IMR-90 (cell line): ENCODE measurements at regions not wholly inside any gene's neighbourhood (a gene's known extent, or its start where the extent isn't known, plus 50 kb on each side); places are given as distances from the start of the nearest gene placed in this dataset.

Experiments used
- ATAC-seq: fragments of 200-7000 bp; cut with Tn5 transposase; 2 replicates; pipeline ENCODE4 v1.9.1; 2020; ENCODE audit warnings: low read depth, mild to moderate bottlenecking, moderate library complexity
- BruUV-seq: library from RNA; stranded (reverse); fragments of 400-500 nt; replicated peaks from 2 replicates; lab custom pipeline; 2021; lab: Mats Ljungman, UMichigan
- CTCF ChIA-PET: fragments of 300-600 bp; formaldehyde crosslinking; extraction: SDS; loops from one replicate; lab custom pipeline; 2021; ENCODE audit warnings: antibody characterized with exemption; lab: Yijun Ruan, JAX
- POLR2A ChIA-PET: fragments of 300-600 bp; sonication (Branson Sonifier 250); formaldehyde crosslinking; loops from one replicate; lab custom pipeline; 2022; ENCODE audit warnings: antibody characterized with exemption; ENCODE audit not compliant: unreplicated experiment; lab: Charles Lee
- DNase-seq: peaks from one replicate; pipeline ENCODE4 v3.0.0; 2013
- H2AFZ ChIP-seq: replicated peaks from 2 replicates; pipeline ENCODE3; 2013; ENCODE audit warnings: low read length, mild to moderate bottlenecking; ENCODE audit not compliant: poor library complexity
- H2AK5ac ChIP-seq: 2 replicates; pipeline ENCODE4 v1.6.1; 2013; ENCODE audit warnings: low read depth, low read length, inconsistent platforms
- H2AK9ac ChIP-seq: replicated peaks from 2 replicates; pipeline ENCODE3; 2013; ENCODE audit warnings: mild to moderate bottlenecking, low read depth, low read length, moderate library complexity; ENCODE audit not compliant: poor library complexity
- H2BK120ac ChIP-seq: 2 replicates; pipeline ENCODE4 v1.6.1; 2013; ENCODE audit warnings: low read depth, low read length, inconsistent platforms
- H2BK15ac ChIP-seq: 3 replicates; pipeline ENCODE4 v1.6.1; 2013; ENCODE audit warnings: low read depth, low read length, inconsistent platforms
- H2BK20ac ChIP-seq: 2 replicates; pipeline ENCODE4 v1.6.1; 2013; ENCODE audit warnings: low read depth, mild to moderate bottlenecking, inconsistent platforms, low read length, moderate library complexity
- H2BK5ac ChIP-seq: 2 replicates; pipeline ENCODE4 v1.6.1; 2013; ENCODE audit warnings: mild to moderate bottlenecking, low read depth, low read length, inconsistent platforms; ENCODE audit not compliant: poor library complexity, severe bottlenecking
- H3K14ac ChIP-seq: replicated peaks from 2 replicates; pipeline ENCODE4 v1.6.1; 2013; ENCODE audit warnings: low read depth, low read length, inconsistent platforms
- H3K18ac ChIP-seq: 2 replicates; pipeline ENCODE4 v1.6.1; 2013; ENCODE audit warnings: low read depth, low read length, control low read depth
- H3K23ac ChIP-seq: 2 replicates; pipeline ENCODE4 v1.6.1; 2013; ENCODE audit warnings: low read depth, low read length, inconsistent platforms
- H3K27ac ChIP-seq: 2 replicates; pipeline ENCODE4 v1.5.1; 2013; ENCODE audit warnings: mild to moderate bottlenecking, control low read depth, low read length; ENCODE audit not compliant: insufficient read depth
- H3K27me3 ChIP-seq: 2 replicates; pipeline ENCODE4 v1.6.1; 2013; ENCODE audit warnings: low read length; ENCODE audit not compliant: control insufficient read depth, insufficient read depth
- H3K36me3 ChIP-seq: 2 replicates; pipeline ENCODE4 v1.6.1; 2013; ENCODE audit warnings: low read length, mixed read lengths; ENCODE audit not compliant: control insufficient read depth, insufficient read depth
- H3K4ac ChIP-seq: 2 replicates; pipeline ENCODE4 v1.6.1; 2013; ENCODE audit warnings: low read depth, low read length, inconsistent platforms
- H3K4me1 ChIP-seq: 2 replicates; pipeline ENCODE4 v1.6.1; 2013; ENCODE audit warnings: low read length, mixed read lengths; ENCODE audit not compliant: control insufficient read depth, insufficient read depth
- H3K4me2 ChIP-seq: 2 replicates; pipeline ENCODE4 v1.6.1; 2013; ENCODE audit warnings: low read depth, mild to moderate bottlenecking, control low read depth, low read length, moderate library complexity
- H3K4me3 ChIP-seq: 2 replicates; pipeline ENCODE4 v1.5.1; 2013; ENCODE audit warnings: low read depth, mild to moderate bottlenecking, control low read depth, low read length, moderate library complexity; ENCODE audit not compliant: insufficient read depth
- H3K56ac ChIP-seq: 2 replicates; pipeline ENCODE4 v1.6.1; 2013; ENCODE audit warnings: low read length, inconsistent platforms; ENCODE audit not compliant: insufficient read depth; ENCODE audit errors: extremely low read depth
- H3K79me1 ChIP-seq, 2 experiments: 2 replicates each; pipeline ENCODE4 v1.6.1; 2013; ENCODE audit warnings: low read length in 2 of 2, inconsistent platforms in 1 of 2, low read depth in 1 of 2
- H3K9ac ChIP-seq: 2 replicates; pipeline ENCODE4 v1.6.1; 2013; ENCODE audit warnings: low read depth, low read length, control low read depth
- H3K9me1 ChIP-seq: 2 replicates; pipeline ENCODE4 v1.6.1; 2013; ENCODE audit warnings: low read length, inconsistent platforms; ENCODE audit not compliant: insufficient read depth
- H3K9me3 ChIP-seq: 2 replicates; pipeline ENCODE4 v1.6.1; 2013; ENCODE audit warnings: low read length; ENCODE audit not compliant: control insufficient read depth, insufficient read depth
- H4K20me1 ChIP-seq: 2 replicates; pipeline ENCODE4 v1.6.1; 2013; ENCODE audit warnings: low read length, inconsistent platforms; ENCODE audit not compliant: insufficient read depth
- H4K5ac ChIP-seq: 2 replicates; pipeline ENCODE4 v1.6.1; 2013; ENCODE audit warnings: mild to moderate bottlenecking, low read depth, low read length, control low read depth
- H4K8ac ChIP-seq, 2 experiments: 2 replicates each; pipeline ENCODE4 v1.6.1; 2013; ENCODE audit warnings: low read depth in 2 of 2, low read length in 2 of 2, control low read depth in 1 of 2, inconsistent platforms in 1 of 2
- H4K91ac ChIP-seq: 2 replicates; pipeline ENCODE4 v1.6.1; 2013; ENCODE audit warnings: low read depth, low read length, inconsistent platforms; ENCODE audit not compliant: insufficient read depth
- BHLHE40 ChIP-seq: fragments of 150-350 bp; IDR thresholded peaks from 2 replicates; pipeline ENCODE4 v1.6.1; 2016; ENCODE audit warnings: mild to moderate bottlenecking, low read depth, low read length
- CEBPB ChIP-seq: IDR thresholded peaks from 2 replicates; pipeline ENCODE4 v1.6.1; 2012; ENCODE audit warnings: low read depth, low read length, improper control_type of control experiment
- CHD1 ChIP-seq: IDR thresholded peaks from 2 replicates; pipeline ENCODE4 v1.6.1; 2012; ENCODE audit warnings: low read depth, low read length, improper control_type of control experiment
- FOS ChIP-seq: fragments of 150-350 bp; IDR thresholded peaks from 2 replicates; pipeline ENCODE4 v1.6.1; 2016; ENCODE audit warnings: low read depth, low read length
- MAFK ChIP-seq: IDR thresholded peaks from 2 replicates; pipeline ENCODE4 v1.6.1; 2012; ENCODE audit warnings: low read depth, low read length, improper control_type of control experiment
- MAZ ChIP-seq: IDR thresholded peaks from 2 replicates; pipeline ENCODE4 v1.6.1; 2012; ENCODE audit warnings: low read depth, mild to moderate bottlenecking, low read length, improper control_type of control experiment, moderate library complexity, borderline replicate concordance
- MXI1 ChIP-seq: IDR thresholded peaks from 2 replicates; pipeline ENCODE4 v1.6.1; 2012; ENCODE audit warnings: low read depth, mild to moderate bottlenecking, low read length, moderate library complexity, borderline replicate concordance
- NFE2L2 ChIP-seq: fragments of 150-350 bp; IDR thresholded peaks from 2 replicates; pipeline ENCODE4 v1.6.1; 2016; ENCODE audit warnings: low read depth, mild to moderate bottlenecking, low read length
- POLR2A ChIP-seq: IDR thresholded peaks from 2 replicates; pipeline ENCODE4 v1.6.1; 2012; ENCODE audit warnings: mild to moderate bottlenecking, low read depth, low read length
- RAD21 ChIP-seq: IDR thresholded peaks from 2 replicates; pipeline ENCODE4 v1.6.1; 2012; ENCODE audit warnings: low read length, improper control_type of control experiment
- RCOR1 ChIP-seq: IDR thresholded peaks from 2 replicates; pipeline ENCODE4 v1.6.1; 2012; ENCODE audit warnings: mild to moderate bottlenecking, low read length, improper control_type of control experiment; ENCODE audit not compliant: insufficient replicate concordance
- RFX5 ChIP-seq: IDR thresholded peaks from 2 replicates; pipeline ENCODE4 v1.8.0; 2012; ENCODE audit warnings: low read depth, mild to moderate bottlenecking, low read length, moderate library complexity
- SMC3 ChIP-seq: fragments of 150-350 bp; IDR thresholded peaks from 2 replicates; pipeline ENCODE4 v1.6.1; 2016; ENCODE audit warnings: low read depth, mild to moderate bottlenecking, antibody characterized with exemption, low read length, moderate library complexity
- WGBS, 2 experiments: methylation state at CpG; one replicate each; pipeline versions ENCODE4 v1.1.5 to v1.1.7; 2013; ENCODE audit warnings: missing lambda C conversion rate in 2 of 2; ENCODE audit not compliant: insufficient read length in 1 of 2; ENCODE audit errors: extremely low coverage in 2 of 2; 5-methylcytosine and 5-hydroxymethylcytosine counted together
- dilution Hi-C: fragments of 300-500 bp; cut with HindIII; formaldehyde crosslinking; loops from one replicate; pipeline ENCODE4 v1.14.3; 2018; ENCODE audit warnings: low sequenced_read_pairs; ENCODE audit not compliant: unreplicated experiment
- in situ Hi-C: fragments of 300-500 bp; cut with MboI; formaldehyde crosslinking; loops from 3 replicates; pipeline ENCODE4 v1.14.3; 2019; ENCODE audit warnings: low sequenced_read_pairs, inconsistent platforms, mixed read lengths
- intact Hi-C: fragments of 100-400 bp; cut with micrococcal nuclease; formaldehyde crosslinking; loops from 2 replicates; pipeline ENCODE4 v1.10.0; 2022
- TF ChIP-seq, protein P1 (sequence below): fragments of 150-350 bp; IDR thresholded peaks from 2 replicates; pipeline ENCODE4 v1.6.1; 2016; ENCODE audit warnings: low read depth, mild to moderate bottlenecking, low read length, moderate library complexity, borderline replicate concordance
- TF ChIP-seq, protein P2 (sequence below): conservative IDR thresholded peaks from 2 replicates; pipeline ENCODE4 v1.5.1; 2012; ENCODE audit warnings: mild to moderate bottlenecking, low read depth, low read length, improper control_type of control experiment
- TF ChIP-seq, protein P3 (sequence below): fragments of 150-350 bp; IDR thresholded peaks from 2 replicates; pipeline ENCODE4 v1.6.1; 2017; ENCODE audit warnings: mild to moderate bottlenecking, antibody characterized with exemption, low read length, low read depth

DNA sequence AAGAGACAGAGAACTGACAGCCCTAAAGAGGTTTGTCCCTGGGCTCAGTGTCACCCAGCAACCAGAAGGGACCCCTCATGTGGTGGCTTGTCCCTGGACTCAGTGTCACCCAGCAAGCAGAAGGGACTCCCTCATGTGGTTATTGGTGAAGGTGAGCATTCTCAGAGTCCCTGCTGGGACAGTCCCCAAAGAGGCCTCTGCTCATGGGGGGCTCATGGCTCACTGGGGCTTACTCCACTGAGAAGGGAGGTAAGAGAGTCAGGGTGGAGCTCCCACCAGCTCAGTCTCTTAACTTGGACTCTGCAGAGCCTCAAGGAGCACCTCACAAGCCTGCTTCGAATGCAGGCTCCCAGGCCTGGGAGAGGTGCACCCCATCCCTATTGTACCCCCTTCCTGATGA is 145.2 kb upstream of the COPS8 start:
- Histone ChIP-seq H4K91ac (no peak overlapping the region), H3K9me1 (no peaks in the 10 kb centered on the region)

More for the DNA sequence above, 145.2 kb upstream of the COPS8 start:
- Histone ChIP-seq H3K4me2 (no peak overlapping the region), H3K18ac (no peak overlapping the region), H3K4me1 (no peaks in the 10 kb centered on the region), H3K27ac (no peak overlapping the region), H3K27me3 (peaks cover 11% of the 10 kb centered on the region), H4K5ac (no peak overlapping the region), H3K23ac (no peak overlapping the region), H3K4ac (no peak overlapping the region), H2BK15ac (no peak overlapping the region), H2AFZ (no peak overlapping the region), H3K79me1 (no peaks in the 10 kb centered on the region), H2AK5ac (no peak overlapping the region), H2AK9ac (no peak overlapping the region), H3K4me3 (no peak overlapping the region), H4K8ac (no peak overlapping the region), H3K9me3 (no peaks in the 10 kb centered on the region), H4K20me1 (no peaks in the 10 kb centered on the region), H2BK5ac (no peak overlapping the region), H2BK120ac (no peak overlapping the region), H2BK20ac (no peak overlapping the region), H3K56ac (no peak overlapping the region), H3K9ac (no peak overlapping the region), H3K36me3 (no peaks in the 10 kb centered on the region), H3K14ac (no peak overlapping the region)
- CTCF ChIA-PET: no interaction called here
- intact Hi-C loops: no loop called here
- POLR2A ChIA-PET: no interaction called here
- WGBS, 2 experiments: no CpG with 5 or more reads among the region's 1 CpG
- ATAC-seq (no peak), DNase-seq (no peak)
- TF ChIP-seq, protein P1, sequence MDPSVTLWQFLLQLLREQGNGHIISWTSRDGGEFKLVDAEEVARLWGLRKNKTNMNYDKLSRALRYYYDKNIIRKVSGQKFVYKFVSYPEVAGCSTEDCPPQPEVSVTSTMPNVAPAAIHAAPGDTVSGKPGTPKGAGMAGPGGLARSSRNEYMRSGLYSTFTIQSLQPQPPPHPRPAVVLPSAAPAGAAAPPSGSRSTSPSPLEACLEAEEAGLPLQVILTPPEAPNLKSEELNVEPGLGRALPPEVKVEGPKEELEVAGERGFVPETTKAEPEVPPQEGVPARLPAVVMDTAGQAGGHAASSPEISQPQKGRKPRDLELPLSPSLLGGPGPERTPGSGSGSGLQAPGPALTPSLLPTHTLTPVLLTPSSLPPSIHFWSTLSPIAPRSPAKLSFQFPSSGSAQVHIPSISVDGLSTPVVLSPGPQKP: no peak
- TF ChIP-seq, protein P2, sequence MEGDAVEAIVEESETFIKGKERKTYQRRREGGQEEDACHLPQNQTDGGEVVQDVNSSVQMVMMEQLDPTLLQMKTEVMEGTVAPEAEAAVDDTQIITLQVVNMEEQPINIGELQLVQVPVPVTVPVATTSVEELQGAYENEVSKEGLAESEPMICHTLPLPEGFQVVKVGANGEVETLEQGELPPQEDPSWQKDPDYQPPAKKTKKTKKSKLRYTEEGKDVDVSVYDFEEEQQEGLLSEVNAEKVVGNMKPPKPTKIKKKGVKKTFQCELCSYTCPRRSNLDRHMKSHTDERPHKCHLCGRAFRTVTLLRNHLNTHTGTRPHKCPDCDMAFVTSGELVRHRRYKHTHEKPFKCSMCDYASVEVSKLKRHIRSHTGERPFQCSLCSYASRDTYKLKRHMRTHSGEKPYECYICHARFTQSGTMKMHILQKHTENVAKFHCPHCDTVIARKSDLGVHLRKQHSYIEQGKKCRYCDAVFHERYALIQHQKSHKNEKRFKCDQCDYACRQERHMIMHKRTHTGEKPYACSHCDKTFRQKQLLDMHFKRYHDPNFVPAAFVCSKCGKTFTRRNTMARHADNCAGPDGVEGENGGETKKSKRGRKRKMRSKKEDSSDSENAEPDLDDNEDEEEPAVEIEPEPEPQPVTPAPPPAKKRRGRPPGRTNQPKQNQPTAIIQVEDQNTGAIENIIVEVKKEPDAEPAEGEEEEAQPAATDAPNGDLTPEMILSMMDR: no peak
- TF ChIP-seq RAD21 (no peak), BHLHE40 (no peak), MAZ (no peak), POLR2A (no peak), MXI1 (no peak), NFE2L2 (no peak), RFX5 (no peak), FOS (no peak), MAFK (no peak), RCOR1 (no peak), CEBPB (no peak), CHD1 (no peak), SMC3 (no peak)
- TF ChIP-seq, protein P3, sequence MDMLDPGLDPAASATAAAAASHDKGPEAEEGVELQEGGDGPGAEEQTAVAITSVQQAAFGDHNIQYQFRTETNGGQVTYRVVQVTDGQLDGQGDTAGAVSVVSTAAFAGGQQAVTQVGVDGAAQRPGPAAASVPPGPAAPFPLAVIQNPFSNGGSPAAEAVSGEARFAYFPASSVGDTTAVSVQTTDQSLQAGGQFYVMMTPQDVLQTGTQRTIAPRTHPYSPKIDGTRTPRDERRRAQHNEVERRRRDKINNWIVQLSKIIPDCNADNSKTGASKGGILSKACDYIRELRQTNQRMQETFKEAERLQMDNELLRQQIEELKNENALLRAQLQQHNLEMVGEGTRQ: no peak
- in situ Hi-C loops: no loop called here
- BruUV-seq: no TSS peak
- dilution Hi-C loops: no loop called here
